ENCODE measurements at regions not wholly inside any gene's neighbourhood (a gene's known extent, or its start where the extent isn't known, plus 50 kb on each side); places are given as distances from the start of the nearest gene placed in this dataset.

- DNase-seq (no peak), ATAC-seq (ENCODE audit: low read depth) (no peak)
- Mint-ChIP-seq H3K4me1 (peaks cover 5% of the 10 kb centered on the region), H3K36me3 (ENCODE audit: low read depth) (no peaks in the 10 kb centered on the region), H3K27me3 (no peaks in the 10 kb centered on the region), H3K9me3 (no peaks in the 10 kb centered on the region), H3K4me3 (no peak overlapping the region), H3K27ac (no peak overlapping the region)
- CTCF ChIA-PET = interaction anchor here (0.8 kb wide), 1 partner anchor 8 kb away, joined by 4 read pairs; no protein-coding TSS in a partner anchor
- intact Hi-C loops (cut with micrococcal nuclease) = no loop called here
- TF ChIP-seq CTCF (IDR thresholded peaks at IDR 0.05) = no peak
- POLR2A ChIA-PET = no interaction called here
Observed at GRCh38 chr11:109859045-109859724, 234.0 kb upstream of the ZC3H12C start.

GRCh38 chr11:109862835-109863234 lies 230.4 kb upstream of the ZC3H12C start:
- Mint-ChIP-seq H3K27me3 (no peaks in the 10 kb centered on the region), H3K36me3 (ENCODE audit: low read depth) (no peaks in the 10 kb centered on the region), H3K4me3 (no peak overlapping the region), H3K9me3 (no peaks in the 10 kb centered on the region), H3K4me1 (peaks cover 17% of the 10 kb centered on the region), H3K27ac (no peak overlapping the region)
- DNase-seq = no peak
- ChIA-PET POLR2A (interaction anchor here (0.9 kb wide), 1 partner anchor 21 kb away, joined by 3 read pairs; no protein-coding TSS in a partner anchor), CTCF (interaction anchor here (2.7 kb wide), 1 partner anchor 10 kb away, joined by 9 read pairs; no protein-coding TSS in a partner anchor)
- ATAC-seq (ENCODE audit: low read depth) = no peak
- no peak for TF ChIP-seq CTCF (IDR thresholded peaks at IDR 0.05)
- intact Hi-C loops (cut with micrococcal nuclease) = loop anchor here (5.0 kb wide), 1 partner anchor 229 kb away; the partner anchor contains the start of gene ZC3H12C

- Mint-ChIP-seq H3K4me3 (no peak overlapping the region), H3K9me3 (no peaks in the 10 kb centered on the region), H3K4me1 (peaks cover 17% of the 10 kb centered on the region), H3K27me3 (no peaks in the 10 kb centered on the region), H3K36me3 (ENCODE audit: low read depth) (no peaks in the 10 kb centered on the region), H3K27ac (peak overlapping the region; percentile 74)
- no peak for DNase-seq
- ATAC-seq (ENCODE audit: low read depth) = peak; percentile 91
- ChIA-PET CTCF (interaction anchor here (1.3 to 2.7 kb wide), 3 partner anchors 9 to 75 kb away, joined by 3 to 9 read pairs (median 9); no protein-coding TSS in a partner anchor), POLR2A (no interaction called here)
- intact Hi-C loops (cut with micrococcal nuclease) = loop anchor here (1.0 to 5.0 kb wide), 3 partner anchors 11 to 1166 kb away; partner anchors contain the start of gene ZC3H12C
- no peak for TF ChIP-seq CTCF (IDR thresholded peaks at IDR 0.05)
Observed at GRCh38 chr11:109864151-109864661, 229.0 kb upstream of the ZC3H12C start.

GRCh38 chr11:109864834-109865547 lies 228.2 kb upstream of the ZC3H12C start:
- Mint-ChIP-seq H3K4me1 (peaks cover 17% of the 10 kb centered on the region), H3K9me3 (no peaks in the 10 kb centered on the region), H3K36me3 (ENCODE audit: low read depth) (no peaks in the 10 kb centered on the region), H3K27me3 (no peaks in the 10 kb centered on the region), H3K27ac (peak overlapping the region; percentile 74), H3K4me3 (no peak overlapping the region)
- TF ChIP-seq CTCF (IDR thresholded peaks at IDR 0.05) = no peak
- ChIA-PET CTCF (interaction anchor here (0.7 to 2.7 kb wide), 5 partner anchors 10 to 1167 kb away, joined by 3 to 9 read pairs (median 4); no protein-coding TSS in a partner anchor), POLR2A (interaction anchor here (1.1 kb wide), 1 partner anchor 12 kb away, joined by 3 read pairs; no protein-coding TSS in a partner anchor)
- no peak for DNase-seq
- intact Hi-C loops (cut with micrococcal nuclease) = loop anchor here (1.0 to 5.0 kb wide), 4 partner anchors 12 to 1167 kb away; partner anchors contain the start of gene ZC3H12C
- no peak for ATAC-seq (ENCODE audit: low read depth)
